ENCODE measurements at regions not wholly inside any gene's neighbourhood (a gene's known extent, or its start where the extent isn't known, plus 50 kb on each side); places are given as distances from the start of the nearest gene placed in this dataset.
A peak's percentile ranks its signal among the peaks of the same experiment; 100 is the strongest.

DNA sequence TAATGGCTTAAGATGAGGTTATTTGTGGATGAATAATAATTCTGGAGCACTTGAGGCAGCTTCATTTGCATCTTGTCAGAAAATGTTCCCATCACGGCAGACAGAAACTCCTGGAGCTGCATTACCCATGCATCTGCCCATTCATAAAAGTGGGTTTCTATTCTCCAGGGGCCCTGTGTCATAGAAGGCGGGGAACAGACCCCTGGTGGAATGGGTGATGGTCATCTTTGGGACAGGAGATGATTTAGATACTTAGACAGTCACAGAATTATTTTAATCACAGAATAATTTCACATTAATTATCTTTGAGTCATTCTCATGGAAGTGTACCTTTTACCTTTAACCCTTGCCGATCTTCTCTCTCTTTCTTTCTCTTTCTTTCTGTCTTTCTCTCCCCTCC is 980.7 kb upstream of the TMEM132C start:
- no peak for DNase-seq (ENCODE audit: low read depth in 2 of 2)

DNA sequence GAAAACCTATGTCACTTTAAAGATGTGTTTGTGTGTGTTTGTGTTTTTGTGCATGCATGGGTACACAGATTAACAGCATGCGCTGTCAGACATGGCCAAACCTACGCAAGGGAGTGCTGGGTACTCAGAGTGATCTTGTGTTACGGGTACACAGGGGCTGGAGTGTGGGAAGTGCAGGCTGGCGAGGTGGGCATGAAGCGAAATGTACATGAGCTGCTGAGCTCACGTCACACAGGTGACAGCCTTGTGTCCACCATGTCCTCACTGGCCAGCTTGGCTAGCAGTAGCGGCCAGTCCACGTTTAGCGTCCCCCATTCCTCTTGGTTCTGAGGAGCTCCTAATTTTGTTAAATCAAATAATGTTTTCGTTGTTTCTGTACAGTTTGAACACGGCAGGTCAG is 979.7 kb upstream of the TMEM132C start:
- DNase-seq (ENCODE audit: low read depth in 2 of 2): no peak

DNA sequence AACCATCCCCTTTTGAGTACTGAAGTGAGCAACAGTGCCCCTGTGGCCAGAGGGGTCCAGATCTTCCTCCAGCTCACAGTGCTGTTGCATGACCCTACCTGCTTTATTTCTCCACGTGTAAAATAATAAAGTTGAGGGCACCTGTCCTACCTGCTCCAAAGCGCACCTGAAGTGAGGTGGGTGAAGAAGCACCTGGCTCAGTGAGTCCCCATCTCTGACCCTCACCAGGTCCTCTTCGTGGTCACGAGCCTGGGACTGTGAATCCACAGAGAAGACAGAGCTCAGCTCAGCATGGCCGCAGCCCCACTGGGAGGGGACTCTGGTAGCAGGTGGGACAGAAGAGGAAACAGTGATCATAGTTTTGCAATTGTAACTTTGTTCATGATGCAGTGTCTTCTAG is 976.7 kb upstream of the TMEM132C start:
- no peak for DNase-seq (ENCODE audit: low read depth in 2 of 2)

DNA sequence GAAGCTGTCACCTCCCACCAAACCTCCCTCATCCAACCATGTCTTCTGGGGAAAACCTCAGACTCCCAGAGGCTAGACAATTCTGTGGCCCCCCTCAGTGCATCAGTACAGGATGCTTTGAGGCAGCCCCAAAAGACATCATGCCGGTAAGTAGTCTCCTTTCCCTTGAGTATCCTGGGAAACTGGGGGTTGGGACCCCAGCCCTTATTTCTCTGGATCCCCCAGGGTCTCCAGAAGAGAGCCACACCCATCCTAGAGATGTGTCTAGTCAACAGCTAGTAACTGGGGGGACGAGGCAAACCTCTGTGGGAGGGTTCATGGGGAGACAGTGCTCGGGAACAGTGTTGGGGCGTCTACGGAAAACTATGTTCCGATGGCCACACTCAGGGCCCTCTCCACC is 974.2 kb upstream of the TMEM132C start:
- no peak for DNase-seq (ENCODE audit: low read depth in 2 of 2)

DNA sequence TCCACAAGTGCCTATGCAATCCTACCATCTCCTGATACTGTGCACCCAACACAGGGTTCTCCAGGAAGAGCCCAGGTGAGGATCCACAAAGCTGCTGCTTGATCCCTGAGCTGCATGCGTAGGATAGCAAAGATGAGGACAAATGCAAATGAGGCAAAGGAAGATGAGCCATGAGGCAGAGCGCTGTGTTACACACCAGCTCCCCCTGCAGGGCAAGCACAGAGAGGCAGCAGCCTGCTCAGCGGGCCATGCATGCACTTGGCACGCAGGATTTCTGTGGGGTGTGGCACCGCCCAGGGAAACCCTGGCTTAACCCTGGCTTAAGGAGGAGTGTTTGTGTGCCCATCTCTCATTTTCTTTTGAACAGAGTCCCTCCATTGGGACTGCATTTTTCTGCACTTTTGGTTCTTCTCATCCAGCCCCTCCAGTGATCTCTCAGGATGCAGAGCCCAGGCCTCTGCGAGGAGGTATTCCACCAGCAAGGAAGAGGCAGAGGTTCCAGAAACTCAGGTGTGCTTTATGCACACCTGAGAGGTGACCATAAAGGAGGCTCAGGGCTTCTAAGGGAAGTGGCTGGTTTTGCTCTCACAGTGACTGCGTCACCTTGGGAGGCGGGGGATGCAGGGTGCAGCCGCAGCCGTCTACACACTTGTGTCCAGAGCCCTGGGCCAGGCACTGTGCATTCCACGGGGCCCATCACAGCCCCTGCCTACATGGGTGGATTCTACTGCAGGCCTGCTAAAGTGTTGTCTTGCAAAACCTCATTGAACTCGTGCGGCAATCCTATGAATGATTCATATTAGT is 973.3 kb upstream of the TMEM132C start:
- peak; percentile 28 to 29 for DNase-seq (ENCODE audit: low read depth in 2 of 2)

DNA sequence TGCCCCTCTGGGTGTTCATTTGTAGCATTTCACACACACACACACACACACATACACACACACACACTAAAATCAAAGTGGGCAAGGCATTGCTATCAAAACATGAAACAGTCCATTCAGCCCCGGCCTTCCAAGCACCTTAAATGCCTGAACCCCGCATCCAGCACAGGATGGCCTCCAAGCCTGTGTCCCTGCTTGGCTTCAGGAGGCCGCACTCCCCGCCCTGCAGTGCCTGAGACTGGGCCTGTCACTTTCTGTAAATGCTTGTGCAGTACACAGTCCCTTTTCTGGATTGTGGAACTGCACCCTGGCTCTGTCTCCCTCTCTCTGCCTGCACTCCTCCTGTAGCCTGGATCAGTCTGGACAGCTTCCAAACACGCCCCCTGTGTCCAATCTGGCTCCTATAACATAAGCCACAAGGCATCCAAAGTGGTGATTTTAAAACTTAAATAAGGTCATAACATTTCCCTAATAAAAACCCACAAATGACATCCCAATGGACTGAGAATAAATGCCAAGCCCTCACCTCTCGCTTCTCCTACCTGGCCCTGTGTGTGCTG is 972.2 kb upstream of the TMEM132C start:
- DNase-seq (ENCODE audit: low read depth in 2 of 2): no peak

DNA sequence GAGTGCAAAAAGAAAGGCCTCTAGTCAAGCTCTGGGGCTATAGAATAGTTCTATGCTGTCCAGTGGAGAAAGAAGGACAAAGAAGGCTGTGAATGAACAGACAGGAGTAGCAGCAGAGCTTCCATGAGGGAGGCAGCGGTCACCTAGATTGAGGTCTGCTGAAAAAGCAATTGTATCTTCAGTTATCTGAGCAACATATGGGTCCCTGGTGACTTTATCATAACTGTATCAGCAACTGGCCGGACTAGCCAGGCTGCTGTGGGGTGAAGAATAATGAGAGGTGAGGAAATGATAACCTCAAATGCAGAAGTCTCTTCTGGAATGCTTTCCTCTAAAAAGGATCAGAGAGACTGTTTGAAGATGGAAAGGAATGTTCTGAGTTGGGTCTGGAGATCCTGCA is 971.3 kb upstream of the TMEM132C start:
- DNase-seq (ENCODE audit: low read depth in 2 of 2): no peak

DNA sequence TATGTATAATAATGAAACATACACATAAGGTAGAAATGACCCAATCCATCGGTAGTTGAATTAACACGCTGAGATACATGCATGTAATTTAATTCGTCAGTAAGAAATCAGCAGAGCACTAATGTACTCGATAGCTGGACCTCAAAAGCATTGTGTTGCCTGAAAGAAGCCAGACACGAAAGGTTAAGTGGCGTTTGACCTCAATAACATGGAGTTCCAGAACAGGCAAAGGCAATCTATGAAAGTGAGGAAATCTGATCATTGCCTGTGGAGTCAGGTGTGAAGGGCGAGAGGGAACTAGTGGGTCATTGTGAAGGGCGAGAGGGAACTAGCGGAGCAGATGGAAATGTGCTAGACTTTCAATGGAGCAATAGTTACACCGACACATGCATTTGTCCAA is 970.4 kb upstream of the TMEM132C start:
- DNase-seq (ENCODE audit: low read depth in 2 of 2): no peak

DNA sequence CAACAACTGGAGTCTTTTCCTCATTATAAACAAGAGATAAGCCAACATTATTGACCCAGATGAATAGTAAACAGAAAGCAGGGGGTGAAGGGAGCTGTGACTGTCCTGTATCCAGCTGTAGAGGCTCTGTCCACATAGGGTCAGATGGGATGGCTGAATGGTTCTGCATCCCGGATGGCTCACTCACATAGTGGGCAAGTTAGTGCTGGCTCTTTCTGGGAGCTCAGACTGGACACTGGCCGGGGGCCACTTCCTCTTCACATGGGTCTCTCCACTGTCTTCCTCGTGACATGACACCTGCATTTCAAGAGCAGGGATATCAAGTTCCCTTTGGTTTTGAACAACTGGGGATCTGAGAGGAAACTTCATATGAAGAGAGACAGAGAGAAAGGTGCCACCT is 969.6 kb upstream of the TMEM132C start:
- no peak for DNase-seq (ENCODE audit: low read depth in 2 of 2)

DNA sequence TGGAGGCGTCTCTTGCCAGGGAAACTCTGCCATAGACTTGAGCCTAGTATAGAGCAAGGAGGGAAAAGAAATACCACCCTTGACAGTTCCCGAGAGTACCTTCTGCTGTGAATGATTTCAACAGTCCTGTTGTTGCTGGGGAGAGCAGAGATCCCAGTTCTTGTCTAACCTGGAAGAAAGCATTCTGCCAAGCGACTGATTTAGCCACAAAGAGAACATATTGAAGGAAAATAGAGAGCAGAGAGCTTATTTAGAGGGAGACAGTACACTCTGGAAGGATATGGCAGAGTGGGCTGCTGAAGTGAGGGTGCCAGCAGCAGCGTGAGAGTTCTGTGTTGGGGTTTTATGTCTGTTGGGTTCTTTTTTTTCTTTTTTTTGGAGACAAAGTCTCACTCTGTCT is 966.9 kb upstream of the TMEM132C start:
- no peak for DNase-seq (ENCODE audit: low read depth in 2 of 2)

DNA sequence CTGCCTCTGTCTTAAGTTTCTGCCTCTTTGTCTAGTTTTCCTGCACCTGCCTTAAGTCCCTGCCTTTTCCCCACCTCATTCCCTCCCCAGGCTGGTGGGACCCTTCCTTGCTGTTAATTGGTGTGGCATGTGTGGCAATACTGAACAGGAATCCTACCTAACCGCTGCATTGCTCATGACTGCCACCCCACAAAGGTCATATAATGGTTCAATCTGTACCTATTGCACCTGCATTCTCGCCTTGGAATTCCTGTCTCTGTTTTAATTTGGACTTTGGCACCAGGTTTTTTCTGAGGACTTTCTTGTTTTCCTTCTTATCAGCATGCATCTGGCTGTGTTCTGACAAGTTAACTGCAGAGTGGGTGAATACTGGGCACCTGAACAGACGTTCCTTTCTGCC is 966.2 kb upstream of the TMEM132C start:
- DNase-seq (ENCODE audit: low read depth in 2 of 2): no peak

DNA sequence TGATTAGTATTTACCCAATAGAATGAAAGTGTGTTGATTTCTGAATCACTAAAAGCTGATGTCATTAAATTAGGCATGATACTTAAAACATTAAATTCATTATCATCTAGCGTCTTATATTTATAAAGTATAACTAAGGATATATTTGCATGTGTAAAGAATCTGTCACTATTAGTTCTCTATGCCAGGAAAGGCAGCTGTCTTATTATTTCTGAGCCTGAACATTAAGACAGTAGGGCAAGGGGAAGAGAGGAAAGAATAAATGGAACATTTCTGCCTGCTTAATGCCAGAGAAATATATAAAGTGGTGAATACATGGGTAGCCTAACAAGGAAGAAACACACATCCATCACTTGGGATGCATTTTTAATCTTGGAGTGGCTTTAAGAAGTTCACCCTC is 965.1 kb upstream of the TMEM132C start:
- no peak for DNase-seq (ENCODE audit: low read depth in 2 of 2)

DNA sequence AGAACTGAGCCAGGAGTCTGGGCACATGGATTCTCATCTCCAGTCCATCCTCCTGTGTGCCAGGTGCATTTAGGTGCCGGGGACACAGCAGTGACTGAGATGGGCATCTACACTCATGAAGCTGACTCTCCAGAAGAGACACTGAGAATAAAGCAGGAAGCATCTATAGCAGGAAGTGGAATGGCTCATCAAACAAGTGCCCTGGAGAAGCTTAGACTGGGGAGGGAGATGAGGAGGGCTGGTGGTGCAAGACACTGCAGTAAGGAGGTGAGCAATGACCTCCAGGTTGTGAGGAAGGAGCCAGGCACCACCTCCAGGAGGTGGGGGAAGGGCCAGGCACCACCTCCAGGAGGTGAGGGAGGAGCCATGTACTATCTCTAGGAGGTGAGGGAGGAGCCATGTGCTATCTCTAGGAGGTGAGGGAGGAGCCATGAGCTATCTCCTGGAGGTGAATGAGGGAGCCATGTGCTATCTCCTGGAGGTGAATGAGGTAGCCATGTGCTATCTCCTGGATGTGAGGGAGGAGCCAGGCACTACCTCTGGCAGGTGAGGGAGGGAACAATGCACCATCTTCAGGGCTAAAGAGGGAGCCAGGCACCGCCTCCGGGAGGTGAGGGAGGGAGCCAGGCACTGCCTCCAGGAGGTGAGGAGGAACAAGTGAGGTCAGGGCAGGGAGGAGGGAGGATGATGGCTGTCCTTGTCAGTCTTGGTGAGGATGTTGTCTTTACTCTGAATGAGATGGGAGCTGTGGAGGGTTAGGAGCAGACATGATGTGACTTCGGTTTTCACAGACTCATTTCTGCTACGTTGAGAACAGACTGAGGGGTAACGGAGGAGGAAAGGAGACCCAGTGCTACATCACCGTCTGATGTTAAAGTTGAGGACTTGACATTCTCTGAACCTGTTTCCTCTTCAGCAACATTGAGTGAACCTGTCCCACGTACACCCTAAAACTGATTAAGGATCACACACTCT is 961.9 kb upstream of the TMEM132C start:
- no peak for DNase-seq (ENCODE audit: low read depth in 2 of 2)

DNA sequence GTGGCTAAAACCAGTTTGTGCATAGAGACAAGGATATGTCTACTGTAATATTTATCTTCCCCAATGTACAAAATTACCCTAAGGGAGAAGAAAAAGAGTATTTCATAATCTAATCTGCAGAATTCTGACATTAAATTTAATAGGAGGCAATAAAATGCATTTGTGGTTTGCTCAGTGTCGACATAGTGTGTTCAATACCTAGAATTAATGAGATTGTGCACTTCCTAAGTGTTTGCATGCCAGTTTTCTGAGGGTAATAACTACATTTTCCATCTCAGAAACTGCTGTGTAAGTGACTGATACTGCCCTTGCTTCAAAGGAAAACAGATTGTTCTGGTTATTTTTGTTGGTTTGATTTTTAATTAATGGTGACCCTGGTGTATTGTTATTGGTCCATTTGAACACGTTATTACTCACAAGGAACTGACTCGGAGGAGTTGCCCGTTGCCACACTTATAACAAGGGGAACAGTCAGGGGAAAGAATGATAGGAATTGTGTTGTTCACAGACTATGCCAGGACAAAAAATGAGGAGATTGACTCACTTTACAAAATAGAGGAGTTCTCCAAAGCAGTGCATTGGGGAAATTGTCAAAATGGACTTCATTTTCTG is 960.3 kb upstream of the TMEM132C start:
- DNase-seq (ENCODE audit: low read depth in 2 of 2): no peak

DNA sequence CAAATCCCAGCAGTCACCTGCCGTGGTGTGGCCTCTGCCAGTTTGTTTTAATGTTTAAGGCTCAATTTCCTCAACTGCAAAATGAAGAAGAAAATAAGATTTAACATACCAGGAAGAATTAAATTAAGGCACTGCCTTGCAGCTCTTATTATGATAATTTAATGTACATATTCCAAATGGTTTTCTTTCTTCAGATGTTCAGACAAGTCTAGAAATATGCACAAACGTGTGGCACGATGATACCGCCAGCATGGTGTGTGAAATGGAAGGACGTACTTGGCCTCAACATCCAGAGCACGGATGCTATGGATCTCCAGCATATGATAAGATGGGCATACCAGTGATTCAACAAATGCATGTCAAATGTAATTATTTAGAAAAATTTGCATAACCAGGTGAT is 959.4 kb upstream of the TMEM132C start:
- no peak for DNase-seq (ENCODE audit: low read depth in 2 of 2)

DNA sequence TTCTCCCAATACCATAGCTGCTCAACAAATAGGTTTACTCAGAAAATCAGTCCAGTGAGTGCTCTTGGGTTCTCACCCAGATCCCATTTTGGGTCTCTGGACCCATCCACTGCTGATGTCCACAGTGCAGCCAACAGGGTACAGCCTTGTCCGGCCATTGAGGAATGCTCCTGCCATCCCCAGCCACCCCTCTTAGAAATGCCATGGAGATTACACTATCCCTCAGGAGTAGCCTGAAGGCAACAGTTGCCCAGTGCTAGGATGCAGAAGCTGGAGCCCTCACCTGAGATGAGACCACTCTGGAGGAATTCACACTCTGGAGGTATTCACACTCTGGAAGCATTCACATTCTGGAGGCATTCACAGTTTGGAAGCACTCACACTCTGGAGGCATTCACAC is 958.8 kb upstream of the TMEM132C start:
- DNase-seq (ENCODE audit: low read depth in 2 of 2): no peak

DNA sequence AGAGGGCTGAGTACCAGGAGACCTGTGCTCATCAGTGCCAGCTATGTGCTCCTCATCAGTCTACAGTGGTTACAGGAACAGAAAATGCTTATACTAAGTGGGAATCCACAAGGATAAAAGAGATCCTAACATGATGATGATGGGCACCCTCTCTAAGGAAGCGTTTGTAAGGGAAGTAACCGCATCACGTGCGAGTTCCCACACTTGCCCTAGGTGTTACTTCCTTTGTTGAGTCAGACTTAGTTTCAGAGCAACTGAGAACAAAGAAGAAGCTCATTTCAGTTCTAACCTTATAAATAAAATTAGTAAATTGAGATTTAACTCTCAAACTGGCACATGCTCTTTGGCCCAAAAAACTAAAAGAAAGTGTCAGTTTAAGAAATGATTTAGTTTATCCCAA is 956.4 kb upstream of the TMEM132C start:
- DNase-seq (ENCODE audit: low read depth in 2 of 2): no peak

DNA sequence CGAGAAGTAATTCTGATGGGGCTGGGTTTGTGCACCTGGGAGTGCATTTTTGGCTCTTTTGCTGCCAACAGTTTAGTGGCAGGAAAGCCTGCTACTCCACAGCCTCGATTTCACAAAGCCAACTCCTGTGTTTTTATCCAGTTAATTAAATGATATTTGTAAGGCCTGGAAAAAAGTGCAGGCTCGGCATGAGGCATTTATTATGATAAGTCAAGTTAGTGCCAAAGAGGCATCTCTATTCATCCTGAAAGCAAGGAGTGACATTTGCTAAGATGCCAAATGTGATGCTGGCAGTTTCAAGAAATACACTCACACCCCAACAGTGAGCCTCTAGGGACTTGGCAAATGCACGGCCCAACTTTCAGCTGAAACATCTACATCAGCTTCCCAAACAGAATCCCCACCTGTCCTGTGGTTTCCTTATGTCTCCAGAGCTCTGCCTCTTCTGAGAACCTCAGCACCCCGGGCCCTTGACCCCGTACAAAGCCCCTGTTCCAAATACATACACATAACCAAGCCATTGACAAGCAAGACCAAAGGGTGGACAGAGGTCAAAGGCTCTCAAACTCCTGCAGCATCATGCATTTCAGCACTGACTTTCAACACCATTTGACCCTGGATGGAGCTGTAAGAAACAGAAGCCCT is 955.1 kb upstream of the TMEM132C start:
- DNase-seq (ENCODE audit: low read depth in 2 of 2): no peak

DNA sequence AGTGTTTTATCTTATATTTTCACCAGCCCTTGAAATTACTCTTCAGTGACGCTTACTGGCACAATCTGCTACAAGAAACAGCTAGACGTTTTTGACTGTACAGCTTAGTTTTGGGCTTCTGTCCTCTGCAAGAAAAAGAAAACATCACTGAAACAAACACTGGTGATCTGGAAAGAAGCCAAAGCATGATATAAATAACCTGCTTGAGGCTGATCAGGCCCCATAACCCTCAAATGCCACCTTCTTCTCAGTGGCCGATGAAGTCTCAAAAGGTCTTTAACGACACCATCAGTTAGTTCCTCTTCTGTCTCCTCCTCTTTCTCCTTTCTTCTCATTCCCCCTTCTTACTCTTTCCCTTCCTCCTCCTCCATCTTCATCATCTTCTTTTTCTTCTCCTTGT is 942.3 kb upstream of the TMEM132C start:
- no peak for DNase-seq (ENCODE audit: low read depth in 2 of 2)

DNA sequence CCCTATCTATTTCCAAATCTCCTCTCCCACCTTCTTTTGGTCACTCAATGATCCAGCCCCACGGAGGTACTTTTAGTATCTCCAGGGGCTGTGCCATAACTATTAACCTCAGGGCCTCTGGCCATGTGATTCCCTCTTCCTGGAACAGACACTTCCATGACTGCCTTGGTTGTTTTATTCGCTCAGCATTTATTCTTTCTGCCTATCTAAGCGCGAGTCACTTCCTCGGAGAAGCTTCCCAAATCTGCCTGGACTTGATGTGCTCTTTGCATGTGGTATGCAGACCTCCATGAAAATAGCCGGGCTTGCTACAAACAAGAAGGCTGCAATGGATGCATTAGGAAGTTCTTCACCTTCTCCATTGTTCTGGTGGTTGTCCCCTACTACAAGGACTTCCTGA is 939.0 kb upstream of the TMEM132C start:
- no peak for DNase-seq (ENCODE audit: low read depth in 2 of 2)

DNA sequence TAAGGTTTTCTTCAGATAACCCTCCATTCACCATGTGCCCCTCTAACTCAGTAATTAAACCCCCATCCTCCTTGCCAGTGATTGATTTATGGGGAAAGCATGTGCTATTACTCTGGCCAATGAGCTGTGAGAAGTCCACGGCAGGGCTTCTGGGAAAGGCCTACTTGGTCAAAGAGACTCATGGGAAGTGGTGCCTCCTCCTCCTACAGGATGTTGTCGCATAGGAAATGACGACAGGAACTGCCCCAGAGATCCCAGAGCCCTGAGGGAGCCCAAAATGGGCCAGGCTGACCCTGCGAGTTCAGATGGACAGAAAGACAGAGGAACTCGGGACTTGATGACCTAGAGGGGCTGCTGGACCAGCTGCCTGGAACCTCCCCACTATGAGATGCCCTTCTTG is 938.1 kb upstream of the TMEM132C start:
- no peak for DNase-seq (ENCODE audit: low read depth in 2 of 2)

DNA sequence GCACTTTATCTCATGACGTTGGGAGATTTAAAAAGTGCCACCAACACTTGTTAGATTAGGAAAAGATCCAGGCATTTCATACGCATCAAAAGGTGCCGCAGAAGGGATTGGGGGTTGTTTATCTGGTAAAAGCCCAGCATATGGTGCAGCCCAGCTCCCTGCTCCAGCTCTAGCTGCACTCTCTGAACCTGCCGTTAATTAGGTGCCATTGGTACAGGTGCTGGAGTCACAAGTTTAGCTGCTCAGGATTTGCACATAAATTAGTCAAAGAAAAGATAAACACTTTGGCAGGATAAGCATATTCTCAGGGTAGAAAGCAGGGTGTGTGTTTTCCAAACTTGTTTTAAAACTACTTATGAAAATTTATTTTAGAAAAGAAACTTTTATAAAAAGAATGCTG is 932.6 kb upstream of the TMEM132C start:
- DNase-seq (ENCODE audit: low read depth in 2 of 2): no peak

All from stimulated activated CD8-positive, alpha-beta memory T cell treated with anti-CD3 and anti-CD28 coated beads, Interleukin-2, amount 100 ng/mL, for 48 hours (primary cell).